ENCODE measurements at regions not wholly inside any gene's neighbourhood (a gene's known extent, or its start where the extent isn't known, plus 50 kb on each side); places are given as distances from the start of the nearest gene placed in this dataset.

GRCh38 chr9:26159575-26160392 is 481.5 kb upstream of the TUSC1 start:
- Histone ChIP-seq H3K9ac (replicated peaks in 1 of 4; ENCODE audit: extremely low read depth in 1 of 4, low read depth in 3 of 4, low read length in 3 of 4) (no peak overlapping the region), H3K23ac (ENCODE audit: insufficient read length) (no peak overlapping the region), H2AFZ (ENCODE audit: low read length) (no peak overlapping the region), H4K91ac (replicated peaks; ENCODE audit: insufficient read length, low read length) (no peak overlapping the region), H2BK20ac (ENCODE audit: low read length) (no peak overlapping the region), H3K14ac (ENCODE audit: insufficient read length) (no peak overlapping the region), H3K4ac (replicated peaks; ENCODE audit: insufficient read length, low read depth, low read length) (no peak overlapping the region), H4K8ac (ENCODE audit: extremely low read depth, insufficient read depth, low read length) (no peak overlapping the region), H4K20me1 (replicated peaks in 1 of 2; ENCODE audit: control insufficient read depth in 1 of 2, insufficient read depth in 2 of 2, low read length in 2 of 2) (no peaks in the 10 kb centered on the region), H2AK5ac (ENCODE audit: low read depth, low read length) (no peak overlapping the region), H3K4me3 (ENCODE audit: extremely low read depth in 1 of 4, insufficient read depth in 2 of 4, low read depth in 3 of 4, low read length in 4 of 4) (no peak overlapping the region), H2BK12ac (ENCODE audit: low read depth, low read length) (no peak overlapping the region), H3K18ac (ENCODE audit: extremely low read depth, low read length) (no peak overlapping the region), H3K27ac (ENCODE audit: low read depth, low read length) (no peak overlapping the region), H3K79me1 (ENCODE audit: low read depth, low read length) (no peaks in the 10 kb centered on the region), H4K5ac (ENCODE audit: insufficient read length, low read depth, low read length) (no peak overlapping the region), H3K4me1 (replicated peaks in 1 of 4; ENCODE audit: control insufficient read depth in 3 of 4, insufficient read depth in 4 of 4, low read length in 3 of 4) (no peaks in the 10 kb centered on the region), H3K4me2 (ENCODE audit: insufficient read depth in 1 of 2, low read depth in 2 of 2, low read length in 2 of 2) (no peak overlapping the region), H2BK5ac (ENCODE audit: low read depth, low read length) (no peak overlapping the region), H3K36me3 (ENCODE audit: control insufficient read depth in 2 of 4, insufficient read depth in 4 of 4, low read length in 3 of 4) (no peaks in the 10 kb centered on the region), H3K27me3 (replicated peaks in 1 of 4; ENCODE audit: control insufficient read depth in 3 of 4, extremely low read depth in 1 of 4, insufficient read depth in 3 of 4, low read length in 3 of 4) (no peaks in the 10 kb centered on the region), H2BK120ac (replicated peaks; ENCODE audit: low read depth, low read length) (no peak overlapping the region), H3K23me2 (ENCODE audit: low read depth, low read length) (no peaks in the 10 kb centered on the region), H2BK15ac (ENCODE audit: low read length) (no peak overlapping the region), H3K79me2 (ENCODE audit: control insufficient read depth in 1 of 2, insufficient read depth in 2 of 2, low read length in 2 of 2) (no peaks in the 10 kb centered on the region), H3K56ac (replicated peaks; ENCODE audit: insufficient read length, low read depth, low read length) (no peak overlapping the region), H3K9me3 (ENCODE audit: insufficient read depth in 2 of 2, low read depth in 1 of 2, low read length in 1 of 2) (no peaks in the 10 kb centered on the region)
- no peak for DNase-seq (ENCODE audit: low read depth in 1 of 2, low spot score in 2 of 2)
- TF ChIP-seq TCF12 (IDR thresholded peaks at IDR 0.05; ENCODE audit: low read depth, low read length) (no peak), PHF8 (conservative IDR thresholded peaks at IDR 0.05; ENCODE audit: low read depth, low read length) (no peak), CTBP2 (IDR thresholded peaks at IDR 0.05; ENCODE audit: borderline replicate concordance, insufficient read depth, insufficient read length, low read length) (no peak), MAX (IDR thresholded peaks at IDR 0.05) (no peak)
- no peak for FAIRE-seq
- ChIA-PET POLR2A (ENCODE audit: partially characterized antibody) (no interaction called here), CTCF (ENCODE audit: partially characterized antibody) (interaction anchor here (2.2 kb wide), 1 partner anchor 10 kb away, joined by 9 read pairs; no protein-coding TSS in a partner anchor)
- 88% methylated on average over 2 of the region's 2 CpGs; no CpG with 5 or more reads in 1 of the 2 experiments for WGBS, 2 experiments (ENCODE audit: extremely low coverage in 1 of 2, insufficient coverage in 1 of 2, insufficient read length in 1 of 2, insufficient replicate concordance in 2 of 2, low coverage in 1 of 2, low lambda C conversion rate in 2 of 2, missing lambda C conversion rate in 1 of 2)
